ENCODE measurements at regions not wholly inside any gene's neighbourhood (a gene's known extent, or its start where the extent isn't known, plus 50 kb on each side); places are given as distances from the start of the nearest gene placed in this dataset.

DNA sequence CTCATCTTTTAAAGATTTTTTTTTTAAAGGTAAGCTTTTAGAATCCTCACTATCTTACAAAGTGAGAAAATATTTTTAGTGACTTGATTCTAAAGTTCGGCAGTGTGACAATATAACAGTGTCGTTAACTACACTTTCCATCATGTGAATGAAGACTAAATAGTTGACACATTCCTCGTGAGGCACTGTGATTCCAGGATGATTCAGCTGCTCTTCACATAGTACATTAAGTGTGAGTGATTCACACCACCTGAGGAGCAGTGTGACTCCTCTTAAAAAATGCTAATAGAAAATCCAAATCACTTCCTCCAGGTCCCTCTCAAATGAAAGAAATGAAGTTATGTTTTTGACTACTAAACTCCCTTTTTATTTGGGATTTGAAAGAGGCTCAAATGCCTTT lies 589.5 kb downstream of the GABRG2 start:
- no peak overlapping the region for H3K4ac ChIP-seq (ENCODE audit: low read depth, low read length)
- ATAC-seq (ENCODE audit: low read depth) (no peak), DNase-seq (no peak)
- H2AK5ac ChIP-seq (ENCODE audit: low read depth, low read length): no peak overlapping the region
- no peak overlapping the region for H3K56ac ChIP-seq (ENCODE audit: extremely low read depth, insufficient read depth, low read length)
- peaks cover 7% of the 10 kb centered on the region for H3K9me3 ChIP-seq (ENCODE audit: control insufficient read depth, insufficient read depth, low read length)
- H2AFZ ChIP-seq (replicated peaks; ENCODE audit: low read length, poor library complexity): no peak overlapping the region
- H3K9ac ChIP-seq (ENCODE audit: low read depth, low read length): no peak overlapping the region
- intact Hi-C loops (cut with micrococcal nuclease) (no loop called here), dilution Hi-C loops (cut with HindIII; ENCODE audit: low sequenced_read_pairs, unreplicated experiment) (no loop called here), in situ Hi-C loops (cut with MboI; ENCODE audit: low sequenced_read_pairs) (no loop called here)
- no peak overlapping the region for H3K27ac ChIP-seq (ENCODE audit: insufficient read depth, low read length)
- H2AK9ac ChIP-seq (replicated peaks; ENCODE audit: low read depth, low read length, poor library complexity): no peak overlapping the region
- TF ChIP-seq, protein P1, sequence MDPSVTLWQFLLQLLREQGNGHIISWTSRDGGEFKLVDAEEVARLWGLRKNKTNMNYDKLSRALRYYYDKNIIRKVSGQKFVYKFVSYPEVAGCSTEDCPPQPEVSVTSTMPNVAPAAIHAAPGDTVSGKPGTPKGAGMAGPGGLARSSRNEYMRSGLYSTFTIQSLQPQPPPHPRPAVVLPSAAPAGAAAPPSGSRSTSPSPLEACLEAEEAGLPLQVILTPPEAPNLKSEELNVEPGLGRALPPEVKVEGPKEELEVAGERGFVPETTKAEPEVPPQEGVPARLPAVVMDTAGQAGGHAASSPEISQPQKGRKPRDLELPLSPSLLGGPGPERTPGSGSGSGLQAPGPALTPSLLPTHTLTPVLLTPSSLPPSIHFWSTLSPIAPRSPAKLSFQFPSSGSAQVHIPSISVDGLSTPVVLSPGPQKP (IDR thresholded peaks at IDR 0.05; ENCODE audit: borderline replicate concordance, low read depth, low read length): no peak
- TF ChIP-seq CHD1 (IDR thresholded peaks at IDR 0.05; ENCODE audit: low read depth, low read length): no peak
- H3K18ac ChIP-seq (ENCODE audit: low read depth, low read length): no peak overlapping the region
- no peaks in the 10 kb centered on the region for H3K27me3 ChIP-seq (ENCODE audit: control insufficient read depth, insufficient read depth, low read length)
- no peaks in the 10 kb centered on the region for H4K20me1 ChIP-seq (ENCODE audit: insufficient read depth, low read length)
- no peak overlapping the region for H2BK120ac ChIP-seq (ENCODE audit: low read depth, low read length)
- POLR2A ChIA-PET (ENCODE audit: unreplicated experiment): no interaction called here
- H4K5ac ChIP-seq (ENCODE audit: low read depth, low read length): no peak overlapping the region
- no peak overlapping the region for H2BK15ac ChIP-seq (ENCODE audit: low read depth, low read length)
- H3K14ac ChIP-seq (replicated peaks; ENCODE audit: low read depth, low read length): no peak overlapping the region
- no TSS peak for BruUV-seq (replicated peaks)
- H3K79me1 ChIP-seq (ENCODE audit: low read depth in 1 of 2, low read length in 2 of 2): no peaks in the 10 kb centered on the region
- H3K4me1 ChIP-seq (ENCODE audit: control insufficient read depth, insufficient read depth, low read length): no peaks in the 10 kb centered on the region
- no peak overlapping the region for H3K23ac ChIP-seq (ENCODE audit: low read depth, low read length)
- no peak overlapping the region for H2BK20ac ChIP-seq (ENCODE audit: low read depth, low read length)
- no peak overlapping the region for H4K91ac ChIP-seq (ENCODE audit: insufficient read depth, low read depth, low read length)
- no CpG with 5 or more reads among the region's 3 CpGs for WGBS, 2 experiments (ENCODE audit: extremely low coverage in 2 of 2, insufficient read length in 1 of 2)
- CTCF ChIA-PET: no interaction called here
- H3K4me2 ChIP-seq (ENCODE audit: low read depth, low read length): no peak overlapping the region
- no peak overlapping the region for H2BK5ac ChIP-seq (ENCODE audit: low read depth, low read length, poor library complexity, severe bottlenecking)
- no peaks in the 10 kb centered on the region for H3K36me3 ChIP-seq (ENCODE audit: control insufficient read depth, insufficient read depth, low read length)
- no peaks in the 10 kb centered on the region for H3K9me1 ChIP-seq (ENCODE audit: insufficient read depth, low read length)
- no peak overlapping the region for H4K8ac ChIP-seq (ENCODE audit: low read depth in 2 of 2, low read length in 2 of 2)
- H3K4me3 ChIP-seq (ENCODE audit: insufficient read depth, low read depth, low read length): no peak overlapping the region

All from IMR-90 (cell line).